Omental fat pad (tissue), 3 donors: ENCODE measurements at regions not wholly inside any gene's neighbourhood (a gene's known extent, or its start where the extent isn't known, plus 50 kb on each side); places are given as distances from the start of the nearest gene placed in this dataset.

Experiments used
- ATAC-seq: fragments of 150-250 bp; one replicate; pipeline ENCODE4 v1.9.1; 2016; ENCODE audit warnings: mild to moderate bottlenecking, moderate library complexity; ENCODE audit not compliant: low FRiP score
- DNase-seq: peaks from one replicate; pipeline ENCODE4 v3.0.0-alpha.2; 2019; ENCODE audit warnings: low spot score
- CTCF ChIP-seq, 3 donors: fragments of 450-650 bp; IDR thresholded peaks; one replicate each; pipeline ENCODE4 v1.5.1; 2016 to 2017; ENCODE audit warnings: antibody characterized with exemption in 3 of 3, mild to moderate bottlenecking in 3 of 3, moderate library complexity in 2 of 3

DNA sequence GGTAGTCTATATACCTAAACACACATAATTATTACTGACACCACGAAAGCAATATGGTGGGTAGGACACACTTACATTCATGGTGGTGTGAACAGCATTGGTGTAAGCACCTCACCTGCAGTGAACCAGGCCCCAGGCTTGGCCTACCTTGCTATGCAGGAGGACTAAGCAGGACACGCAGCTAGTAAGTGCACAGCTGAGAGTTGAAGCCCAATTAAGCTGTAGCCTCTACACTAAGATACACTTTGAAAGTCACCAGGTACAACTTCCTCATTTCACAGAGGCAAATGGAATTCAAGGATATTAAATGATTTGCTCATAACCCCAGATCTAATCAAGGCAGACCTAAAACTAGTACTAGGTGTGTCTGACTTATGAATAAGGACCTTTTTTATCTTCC, 145.8 kb upstream of the PAPPA start:
- no peak for ATAC-seq
- TF ChIP-seq CTCF (IDR thresholded peaks at IDR 0.05) = no peak
- DNase-seq = no peak

GRCh38 chr9:116008278-116008677, 145.3 kb upstream of the PAPPA start:
- ATAC-seq = no peak
- no peak for TF ChIP-seq CTCF (IDR thresholded peaks at IDR 0.05)
- no peak for DNase-seq

- TF ChIP-seq CTCF (IDR thresholded peaks at IDR 0.05) = no peak
- no peak for ATAC-seq
- DNase-seq = no peak
Measured at GRCh38 chr9:116009420-116009819, 144.2 kb upstream of the PAPPA start.

GRCh38 chr9:116015855-116016254, 137.7 kb upstream of the PAPPA start:
- ATAC-seq (no peak), DNase-seq (no peak)
- no peak for TF ChIP-seq CTCF (IDR thresholded peaks at IDR 0.05)

DNA sequence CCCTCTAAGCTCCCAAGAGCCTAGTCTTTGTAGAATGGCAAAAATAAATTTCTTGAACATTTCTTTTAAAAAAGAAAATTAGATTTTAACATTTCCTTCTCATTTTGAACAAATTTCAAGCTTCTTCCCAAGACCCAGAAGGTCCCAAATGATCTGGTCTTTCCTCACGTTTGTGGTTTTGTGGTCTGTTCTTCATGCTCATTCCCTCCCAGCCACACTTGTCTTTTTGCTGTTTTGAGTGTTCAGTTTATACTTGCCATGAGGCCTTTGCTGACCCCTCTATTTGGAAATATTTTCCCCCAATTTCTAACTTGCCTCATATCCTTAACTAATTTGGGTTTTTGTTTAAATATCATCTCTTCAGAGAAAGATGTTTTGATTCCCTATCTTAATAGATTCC, 133.4 kb upstream of the PAPPA start:
- no peak for ATAC-seq
- TF ChIP-seq CTCF (IDR thresholded peaks at IDR 0.05) = no peak
- DNase-seq = no peak

DNA sequence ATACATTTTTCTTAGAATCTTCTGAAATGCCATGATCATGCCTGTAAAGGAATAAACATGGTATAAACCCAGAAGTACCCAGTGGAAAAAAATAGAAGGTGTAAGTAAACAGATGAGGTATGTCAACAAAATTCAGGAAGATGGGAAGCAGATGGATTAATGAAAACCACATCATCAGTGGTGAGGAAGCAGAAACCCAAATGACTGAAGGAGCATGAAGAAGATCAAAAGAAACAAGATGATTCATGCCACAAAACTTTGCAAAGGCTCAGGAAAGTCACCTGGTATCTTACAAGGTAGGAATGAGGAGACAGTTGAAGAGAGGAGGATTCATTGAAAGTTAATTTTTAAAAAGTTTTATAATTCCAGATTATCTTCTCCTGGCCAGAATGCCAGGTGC, 132.8 kb upstream of the PAPPA start:
- TF ChIP-seq CTCF (IDR thresholded peaks at IDR 0.05) = no peak
- ATAC-seq = no peak
- no peak for DNase-seq

- ATAC-seq (no peak), DNase-seq (no peak)
- TF ChIP-seq CTCF (IDR thresholded peaks at IDR 0.05) = no peak
Measured at GRCh38 chr9:116027096-116027495, 126.5 kb upstream of the PAPPA start.
